Omental fat pad (tissue), 3 donors: ENCODE measurements at regions not wholly inside any gene's neighbourhood (a gene's known extent, or its start where the extent isn't known, plus 50 kb on each side); places are given as distances from the start of the nearest gene placed in this dataset.

Experiments used
- ATAC-seq: fragments of 150-250 bp; one replicate; pipeline ENCODE4 v1.9.1; 2016; ENCODE audit warnings: mild to moderate bottlenecking, moderate library complexity; ENCODE audit not compliant: low FRiP score
- DNase-seq: peaks from one replicate; pipeline ENCODE4 v3.0.0-alpha.2; 2019; ENCODE audit warnings: low spot score
- TF ChIP-seq, protein P1 (sequence below), 3 donors: fragments of 450-650 bp; IDR thresholded peaks; one replicate each; pipeline ENCODE4 v1.5.1; 2016 to 2017; ENCODE audit warnings: antibody characterized with exemption in 3 of 3, mild to moderate bottlenecking in 3 of 3, moderate library complexity in 2 of 3

GRCh38 chr2:136392897-136393505 is 275.1 kb upstream of the CXCR4 start:
- DNase-seq (no peak), ATAC-seq (no peak)
- TF ChIP-seq, protein P1, sequence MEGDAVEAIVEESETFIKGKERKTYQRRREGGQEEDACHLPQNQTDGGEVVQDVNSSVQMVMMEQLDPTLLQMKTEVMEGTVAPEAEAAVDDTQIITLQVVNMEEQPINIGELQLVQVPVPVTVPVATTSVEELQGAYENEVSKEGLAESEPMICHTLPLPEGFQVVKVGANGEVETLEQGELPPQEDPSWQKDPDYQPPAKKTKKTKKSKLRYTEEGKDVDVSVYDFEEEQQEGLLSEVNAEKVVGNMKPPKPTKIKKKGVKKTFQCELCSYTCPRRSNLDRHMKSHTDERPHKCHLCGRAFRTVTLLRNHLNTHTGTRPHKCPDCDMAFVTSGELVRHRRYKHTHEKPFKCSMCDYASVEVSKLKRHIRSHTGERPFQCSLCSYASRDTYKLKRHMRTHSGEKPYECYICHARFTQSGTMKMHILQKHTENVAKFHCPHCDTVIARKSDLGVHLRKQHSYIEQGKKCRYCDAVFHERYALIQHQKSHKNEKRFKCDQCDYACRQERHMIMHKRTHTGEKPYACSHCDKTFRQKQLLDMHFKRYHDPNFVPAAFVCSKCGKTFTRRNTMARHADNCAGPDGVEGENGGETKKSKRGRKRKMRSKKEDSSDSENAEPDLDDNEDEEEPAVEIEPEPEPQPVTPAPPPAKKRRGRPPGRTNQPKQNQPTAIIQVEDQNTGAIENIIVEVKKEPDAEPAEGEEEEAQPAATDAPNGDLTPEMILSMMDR (IDR thresholded peaks at IDR 0.05), result no peak

DNA sequence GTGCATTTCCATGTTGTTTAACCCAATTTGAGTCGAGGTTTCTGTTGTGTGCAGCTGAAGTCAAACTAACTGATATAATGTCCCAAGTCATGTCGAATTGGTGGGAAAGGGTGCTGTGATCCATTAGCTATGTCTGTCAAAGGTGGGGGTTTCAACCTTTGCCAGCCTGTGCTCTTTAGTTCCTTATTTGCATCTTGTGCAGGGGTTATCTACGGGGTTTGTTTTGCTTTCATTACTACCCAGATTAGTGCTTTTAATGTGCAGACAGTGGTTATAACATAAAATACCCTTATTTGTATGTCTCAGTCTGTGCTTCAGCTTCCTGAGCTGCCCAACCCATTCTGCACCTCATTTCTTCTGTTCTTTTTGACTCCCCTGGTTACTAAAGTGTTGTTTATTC is 271.9 kb upstream of the CXCR4 start:
- TF ChIP-seq, protein P1 (IDR thresholded peaks at IDR 0.05), result no peak
- no peak for DNase-seq
- no peak for ATAC-seq

DNA sequence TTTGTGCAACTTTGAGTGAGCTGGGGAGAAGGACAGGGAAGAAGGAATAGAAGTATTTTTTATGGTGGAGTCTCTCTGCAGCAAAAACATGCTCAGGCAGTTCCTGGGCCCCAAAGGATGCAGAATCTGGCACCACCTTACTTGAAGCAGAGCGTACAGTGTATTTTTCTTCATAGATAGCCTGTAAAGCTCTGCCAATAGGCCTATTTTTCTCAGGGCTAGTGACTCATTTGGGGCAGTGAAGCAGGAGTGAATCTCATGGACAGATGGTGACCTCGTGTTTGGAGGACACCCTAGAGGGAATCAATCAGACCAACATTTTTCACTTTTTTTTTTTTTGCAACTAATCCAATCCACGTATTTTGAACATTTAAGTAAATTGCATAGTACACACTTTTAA is 268.1 kb upstream of the CXCR4 start:
- TF ChIP-seq, protein P1 (IDR thresholded peaks at IDR 0.05), result no peak
- DNase-seq, result no peak
- ATAC-seq, result no peak

DNA sequence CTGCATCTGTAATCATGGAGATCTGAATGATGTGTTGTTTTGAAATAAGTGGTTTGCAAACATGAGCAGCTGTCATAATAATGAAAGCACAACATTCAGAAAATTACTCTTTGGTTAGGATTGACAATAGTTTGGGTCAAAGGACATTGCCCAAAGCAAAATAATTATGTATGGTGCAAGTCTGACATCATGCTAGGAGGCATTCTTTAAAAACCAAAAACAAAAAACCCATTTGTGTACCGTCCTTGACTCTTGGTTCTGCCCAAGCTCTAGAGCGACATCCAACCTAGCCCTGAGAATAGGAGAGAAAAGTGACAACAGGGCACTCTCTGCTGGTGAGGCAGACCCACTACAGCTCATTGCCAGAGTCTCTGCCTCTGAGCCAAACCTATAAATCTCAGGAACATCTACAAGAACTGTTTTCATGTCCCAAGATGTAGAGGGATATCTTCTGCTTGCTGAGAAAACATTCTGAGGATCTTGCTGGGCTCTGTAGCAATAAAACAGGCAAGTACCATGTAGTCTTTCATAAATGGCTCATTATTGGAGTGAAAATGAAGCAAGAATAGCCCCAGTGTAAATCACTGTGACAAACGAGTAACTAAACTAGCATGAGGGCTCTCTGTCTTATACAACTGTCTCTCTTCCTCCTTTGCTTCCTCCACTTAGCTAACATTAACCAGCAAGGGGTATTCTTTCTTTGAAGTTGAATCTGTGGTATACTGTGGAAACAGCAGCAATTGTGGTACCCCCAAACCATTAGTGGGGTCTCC is 266.8 kb upstream of the CXCR4 start:
- ATAC-seq, result no peak
- no peak for DNase-seq
- TF ChIP-seq, protein P1 (IDR thresholded peaks at IDR 0.05), result no peak

- no peak for ATAC-seq
- TF ChIP-seq, protein P1 (IDR thresholded peaks at IDR 0.05), result no peak
- no peak for DNase-seq
These were observed 265.2 kb upstream of the CXCR4 start for GRCh38 chr2:136383167-136383566.

DNA sequence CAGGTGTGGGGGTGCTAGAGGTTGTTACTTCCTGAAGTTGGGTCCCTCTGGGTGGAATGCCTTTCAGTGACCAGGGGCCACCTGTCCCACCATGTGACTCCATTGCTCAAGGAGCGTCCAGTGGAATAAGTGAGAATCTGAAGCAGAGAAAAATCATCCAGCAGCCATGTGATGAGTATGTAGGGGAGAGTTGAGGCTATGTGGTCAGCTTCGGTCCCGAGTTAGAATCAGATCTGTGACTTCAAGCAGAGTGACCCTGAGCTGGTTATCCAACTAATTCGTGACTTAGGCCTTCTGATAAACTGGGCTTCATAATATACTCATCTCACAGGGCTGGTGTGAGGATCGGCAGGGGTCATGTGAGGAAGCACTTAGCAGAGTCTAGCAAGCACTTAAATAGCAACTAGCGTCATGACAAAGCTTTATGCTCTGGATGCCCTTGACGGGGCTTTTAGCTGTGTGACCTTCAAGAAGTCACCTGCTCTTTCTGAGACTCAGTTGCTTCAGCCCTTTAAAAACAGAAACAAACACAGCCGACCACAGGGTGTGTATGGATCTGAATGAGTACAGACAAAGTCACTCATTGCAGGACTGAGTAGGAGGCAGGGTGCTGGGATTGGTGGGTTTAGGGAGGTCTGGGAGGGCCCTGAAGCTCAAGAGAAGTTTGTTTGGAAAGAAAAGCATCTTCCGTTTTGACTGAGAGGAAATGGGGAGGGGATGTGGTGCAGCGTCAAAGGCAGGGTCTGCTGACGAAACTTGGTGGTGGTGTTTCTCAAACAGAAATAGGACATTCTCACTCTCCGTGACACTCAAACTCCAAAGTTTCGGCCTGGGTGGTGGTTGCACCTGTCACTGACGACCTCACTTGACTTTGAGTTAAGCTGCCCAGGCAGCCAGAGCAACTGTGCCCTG is 264.0 kb upstream of the CXCR4 start:
- TF ChIP-seq, protein P1 (IDR thresholded peaks at IDR 0.05), result no peak
- no peak for ATAC-seq
- DNase-seq, result no peak
